Activated naive CD4-positive, alpha-beta T cell treated with anti-CD3 and anti-CD28 coated beads for 36 hours (primary cell): ENCODE measurements at regions not wholly inside any gene's neighbourhood (a gene's known extent, or its start where the extent isn't known, plus 50 kb on each side); places are given as distances from the start of the nearest gene placed in this dataset.

ENCODE experiments used
- CTCF ChIA-PET: fragments of 350-600 bp; sonication (Branson Sonifier 250); formaldehyde crosslinking; loops from one replicate; lab custom pipeline; 2021; ENCODE audit warnings: antibody characterized with exemption; lab: Charles Lee
- DNase-seq: peaks from one replicate; pipeline ENCODE4 v3.0.0-alpha.2; 2020
- H3K27ac Mint-ChIP-seq: one replicate; pipeline ENCODE4 v1.8.0; 2021; ENCODE audit warnings: mild to moderate bottlenecking, mixed read lengths
- H3K27me3 Mint-ChIP-seq: one replicate; pipeline ENCODE4 v1.8.0; 2021; ENCODE audit warnings: low read depth, mixed read lengths
- H3K36me3 Mint-ChIP-seq: one replicate; pipeline ENCODE4 v1.8.0; 2021; ENCODE audit warnings: low read depth, mixed read lengths
- H3K4me1 Mint-ChIP-seq: one replicate; pipeline ENCODE4 v1.8.0; 2021; ENCODE audit warnings: low read depth, mixed read lengths
- H3K4me3 Mint-ChIP-seq: one replicate; pipeline ENCODE4 v1.8.0; 2021; ENCODE audit warnings: mild to moderate bottlenecking, moderate library complexity, mixed read lengths
- H3K9me3 Mint-ChIP-seq: one replicate; pipeline ENCODE4 v1.8.0; 2021; ENCODE audit warnings: mixed read lengths
- intact Hi-C: fragments of 100-400 bp; cut with micrococcal nuclease; formaldehyde crosslinking; loops from one replicate; pipeline ENCODE4 v1.15.1; 2023

DNA sequence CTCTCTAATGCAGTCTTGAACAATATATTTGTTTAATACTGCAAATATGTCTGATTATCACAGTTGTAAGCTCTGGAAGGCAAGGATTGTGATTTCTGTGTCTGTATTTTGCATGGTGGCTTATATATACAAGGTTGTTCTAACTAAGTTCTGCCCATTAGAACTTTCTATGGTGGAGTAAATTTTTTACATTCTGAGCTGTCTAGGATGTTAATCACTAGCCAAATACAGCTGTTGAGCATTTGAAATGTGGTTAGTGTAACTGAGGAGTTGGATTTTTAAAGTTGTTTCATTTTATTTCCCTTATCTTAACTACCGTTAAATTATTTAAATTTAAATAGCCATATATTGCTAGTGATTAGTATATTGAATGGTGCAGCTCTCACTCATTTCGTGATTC is 64.3 kb upstream of the DMRTA1 start:
- no peak overlapping the region for H3K27ac Mint-ChIP-seq
- intact Hi-C loops, result no loop called here
- H3K27me3 Mint-ChIP-seq, result peaks cover 6% of the 10 kb centered on the region
- no peaks in the 10 kb centered on the region for H3K4me1 Mint-ChIP-seq
- no peak for DNase-seq
- CTCF ChIA-PET, result no interaction called here
- H3K4me3 Mint-ChIP-seq, result no peak overlapping the region
- no peaks in the 10 kb centered on the region for H3K9me3 Mint-ChIP-seq
- no peaks in the 10 kb centered on the region for H3K36me3 Mint-ChIP-seq

- H3K27ac Mint-ChIP-seq, result no peak overlapping the region
- peaks cover 6% of the 10 kb centered on the region for H3K27me3 Mint-ChIP-seq
- no peaks in the 10 kb centered on the region for H3K9me3 Mint-ChIP-seq
- CTCF ChIA-PET, result no interaction called here
- H3K36me3 Mint-ChIP-seq, result no peaks in the 10 kb centered on the region
- DNase-seq, result no peak
- intact Hi-C loops, result no loop called here
- H3K4me1 Mint-ChIP-seq, result no peaks in the 10 kb centered on the region
- no peak overlapping the region for H3K4me3 Mint-ChIP-seq
Observed at GRCh38 chr9:22383718-22384117, 62.9 kb upstream of the DMRTA1 start.

DNA sequence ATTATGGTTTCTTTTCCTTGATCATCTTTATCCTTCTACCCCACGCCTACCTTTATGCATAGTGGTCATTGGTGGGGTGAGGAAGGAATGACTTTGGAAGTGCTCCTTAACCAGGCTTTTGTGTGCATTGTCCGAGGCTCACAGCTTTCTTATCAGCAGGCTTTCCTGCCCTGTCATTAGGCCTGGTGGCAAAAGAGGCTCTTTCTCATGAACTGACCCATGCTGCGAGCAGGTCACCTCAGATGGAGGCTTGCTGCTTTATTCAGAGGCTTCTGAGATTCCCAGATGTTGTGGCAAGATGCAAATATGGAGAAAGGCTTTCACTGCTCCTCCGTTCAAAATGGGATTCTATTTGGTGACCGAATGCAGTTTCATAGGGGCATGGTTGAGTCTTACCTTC is 57.4 kb upstream of the DMRTA1 start:
- intact Hi-C loops, result no loop called here
- Mint-ChIP-seq H3K27me3 (no peaks in the 10 kb centered on the region), H3K4me1 (no peaks in the 10 kb centered on the region), H3K36me3 (no peaks in the 10 kb centered on the region), H3K9me3 (no peaks in the 10 kb centered on the region), H3K27ac (no peak overlapping the region), H3K4me3 (no peak overlapping the region)
- no peak for DNase-seq
- CTCF ChIA-PET, result no interaction called here

GRCh38 chr9:22392523-22392922 is 54.1 kb upstream of the DMRTA1 start:
- H3K27me3 Mint-ChIP-seq, result no peaks in the 10 kb centered on the region
- intact Hi-C loops, result no loop called here
- CTCF ChIA-PET, result no interaction called here
- DNase-seq, result no peak
- no peak overlapping the region for H3K4me3 Mint-ChIP-seq
- peaks cover 1% of the 10 kb centered on the region for H3K9me3 Mint-ChIP-seq
- H3K27ac Mint-ChIP-seq, result no peak overlapping the region
- H3K4me1 Mint-ChIP-seq, result no peaks in the 10 kb centered on the region
- no peaks in the 10 kb centered on the region for H3K36me3 Mint-ChIP-seq

- Mint-ChIP-seq H3K27ac (no peak overlapping the region), H3K36me3 (no peaks in the 10 kb centered on the region), H3K4me3 (no peak overlapping the region), H3K4me1 (no peaks in the 10 kb centered on the region), H3K9me3 (peaks cover 1% of the 10 kb centered on the region), H3K27me3 (no peaks in the 10 kb centered on the region)
- CTCF ChIA-PET, result interaction anchor here (0.6 kb wide), 1 partner anchor 57 kb away, joined by 4 read pairs; no protein-coding TSS in a partner anchor
- intact Hi-C loops, result no loop called here
- DNase-seq, result no peak
Observed at GRCh38 chr9:22395687-22396141, 50.9 kb upstream of the DMRTA1 start.
